ENCODE measurements at regions not wholly inside any gene's neighbourhood (a gene's known extent, or its start where the extent isn't known, plus 50 kb on each side); places are given as distances from the start of the nearest gene placed in this dataset.
A peak's percentile ranks its signal among the peaks of the same experiment; 100 is the strongest.

DNA sequence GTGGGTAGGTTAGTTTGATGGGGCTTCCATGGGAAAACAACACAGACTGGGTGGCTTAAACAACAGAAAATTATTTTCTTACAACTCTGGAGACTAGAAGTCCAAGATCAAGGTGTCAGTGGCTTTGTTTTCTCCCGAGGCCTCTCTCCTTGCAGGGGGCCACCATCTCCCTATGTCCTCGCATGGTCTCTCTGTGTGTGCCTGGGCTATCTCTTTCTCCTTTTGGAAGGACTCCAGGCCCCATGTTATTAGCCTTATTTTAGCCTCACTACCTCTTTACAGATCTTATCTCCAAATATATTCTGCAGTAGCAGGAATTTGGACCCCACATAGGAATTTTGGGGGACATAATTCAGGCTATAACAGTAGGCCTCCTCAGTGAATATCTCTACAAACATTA lies 372.7 kb upstream of the FAT3 start:
- Histone ChIP-seq H3K4me1 (ENCODE audit: low read length) (peaks cover 14% of the 10 kb centered on the region), H3K4me2 (ENCODE audit: low read length) (peak overlapping the region; percentile 7; the same call in 1 of the 2 replicates), H3K4me3 (ENCODE audit: low read length) (no peak overlapping the region), H3K9me3 (ENCODE audit: insufficient read depth, low read length) (no peaks in the 10 kb centered on the region), H3K36me3 (replicated peaks; ENCODE audit: low read depth, low read length) (no peaks in the 10 kb centered on the region), H4K20me1 (ENCODE audit: insufficient read depth, low read length) (no peaks in the 10 kb centered on the region), H3K27me3 (ENCODE audit: low read depth, low read length) (no peaks in the 10 kb centered on the region), H3K9ac (ENCODE audit: low read length) (no peak overlapping the region), H3K27ac (ENCODE audit: low read length) (no peak overlapping the region), H2AFZ (ENCODE audit: low read depth, low read length) (peak overlapping the region; percentile 18; the same call in 1 of the 2 replicates), H3K79me2 (ENCODE audit: low read length) (no peaks in the 10 kb centered on the region)
- TF ChIP-seq EZH2phosphoT487 (IDR thresholded peaks at IDR 0.05; ENCODE audit: low read depth) = no peak
- TF ChIP-seq, protein P1, sequence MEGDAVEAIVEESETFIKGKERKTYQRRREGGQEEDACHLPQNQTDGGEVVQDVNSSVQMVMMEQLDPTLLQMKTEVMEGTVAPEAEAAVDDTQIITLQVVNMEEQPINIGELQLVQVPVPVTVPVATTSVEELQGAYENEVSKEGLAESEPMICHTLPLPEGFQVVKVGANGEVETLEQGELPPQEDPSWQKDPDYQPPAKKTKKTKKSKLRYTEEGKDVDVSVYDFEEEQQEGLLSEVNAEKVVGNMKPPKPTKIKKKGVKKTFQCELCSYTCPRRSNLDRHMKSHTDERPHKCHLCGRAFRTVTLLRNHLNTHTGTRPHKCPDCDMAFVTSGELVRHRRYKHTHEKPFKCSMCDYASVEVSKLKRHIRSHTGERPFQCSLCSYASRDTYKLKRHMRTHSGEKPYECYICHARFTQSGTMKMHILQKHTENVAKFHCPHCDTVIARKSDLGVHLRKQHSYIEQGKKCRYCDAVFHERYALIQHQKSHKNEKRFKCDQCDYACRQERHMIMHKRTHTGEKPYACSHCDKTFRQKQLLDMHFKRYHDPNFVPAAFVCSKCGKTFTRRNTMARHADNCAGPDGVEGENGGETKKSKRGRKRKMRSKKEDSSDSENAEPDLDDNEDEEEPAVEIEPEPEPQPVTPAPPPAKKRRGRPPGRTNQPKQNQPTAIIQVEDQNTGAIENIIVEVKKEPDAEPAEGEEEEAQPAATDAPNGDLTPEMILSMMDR (IDR thresholded peaks at IDR 0.05; ENCODE audit: low read depth, low read length) = no peak

DNA sequence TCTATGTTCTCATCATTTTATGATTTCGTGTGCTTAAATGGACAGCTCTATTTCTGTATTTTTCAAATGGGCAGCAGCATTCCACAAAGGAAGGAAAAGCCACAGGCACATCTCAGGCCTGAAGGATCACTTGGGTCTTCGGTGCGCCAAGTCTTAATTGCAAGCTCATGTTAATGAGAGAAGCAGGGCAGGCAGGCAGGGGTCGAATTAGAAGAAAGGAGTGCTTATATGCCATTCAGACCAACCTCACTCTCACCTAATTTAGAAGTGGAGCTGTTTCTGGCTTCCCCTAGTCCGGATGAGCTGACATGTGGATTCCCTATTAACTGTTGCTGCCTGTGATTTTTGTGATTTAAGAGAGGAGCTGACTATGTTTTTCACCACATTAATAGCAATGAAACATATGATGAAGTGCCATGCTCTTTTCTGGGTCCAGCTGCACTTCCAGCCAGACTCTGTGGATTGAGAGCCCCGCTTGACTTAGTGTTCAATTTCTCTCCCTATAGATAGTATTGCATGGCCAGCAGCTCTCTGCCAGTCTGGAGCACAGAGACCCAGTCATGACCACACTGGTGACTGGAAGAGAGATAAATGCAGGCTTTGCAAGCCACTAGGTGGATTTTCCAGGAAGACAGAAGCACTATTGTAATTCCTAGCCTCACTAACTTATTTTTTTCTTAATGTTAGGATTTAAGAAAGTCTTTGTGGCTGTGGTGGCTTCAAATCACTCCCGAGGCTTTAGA lies 373.9 kb upstream of the FAT3 start:
- no peak overlapping the region for H3K9ac ChIP-seq (ENCODE audit: low read length)
- H3K4me3 ChIP-seq (ENCODE audit: low read length) = no peak overlapping the region
- no peak overlapping the region for H3K27ac ChIP-seq (ENCODE audit: low read length)
- TF ChIP-seq, protein P1 (IDR thresholded peaks at IDR 0.05; ENCODE audit: low read depth, low read length) = no peak
- TF ChIP-seq EZH2phosphoT487 (IDR thresholded peaks at IDR 0.05; ENCODE audit: low read depth) = no peak
- H3K36me3 ChIP-seq (replicated peaks; ENCODE audit: low read depth, low read length) = no peaks in the 10 kb centered on the region
- H3K27me3 ChIP-seq (ENCODE audit: low read depth, low read length) = no peaks in the 10 kb centered on the region
- H3K4me2 ChIP-seq (ENCODE audit: low read length) = peak overlapping the region; percentile 7; the same call in 1 of the 2 replicates
- peak overlapping the region; percentile 39; the same call in 1 of the 2 replicates for H2AFZ ChIP-seq (ENCODE audit: low read depth, low read length)
- H4K20me1 ChIP-seq (ENCODE audit: insufficient read depth, low read length) = no peaks in the 10 kb centered on the region
- H3K4me1 ChIP-seq (ENCODE audit: low read length) = peaks cover 14% of the 10 kb centered on the region
- no peaks in the 10 kb centered on the region for H3K79me2 ChIP-seq (ENCODE audit: low read length)
- H3K9me3 ChIP-seq (ENCODE audit: insufficient read depth, low read length) = no peaks in the 10 kb centered on the region

DNA sequence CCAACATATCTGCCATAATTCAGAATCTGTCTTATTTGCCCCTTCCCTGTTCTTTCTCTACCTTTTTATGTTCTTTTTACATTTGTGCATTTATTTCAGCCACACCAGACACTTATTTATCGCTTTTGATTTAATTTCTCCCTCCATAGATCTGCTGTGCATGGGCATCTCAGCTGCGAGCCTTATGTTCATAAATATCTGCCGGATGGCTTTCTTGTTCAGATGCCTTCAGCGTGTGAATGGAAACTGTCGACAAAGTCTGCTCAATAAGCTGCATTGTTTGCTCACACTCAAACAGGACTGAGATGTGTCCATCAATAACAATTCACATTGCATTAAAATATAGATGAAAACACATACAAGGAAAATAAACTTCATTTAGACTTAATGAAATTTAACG lies 374.6 kb upstream of the FAT3 start:
- H3K4me2 ChIP-seq (ENCODE audit: low read length) = no peak overlapping the region
- no peak overlapping the region for H3K9ac ChIP-seq (ENCODE audit: low read length)
- H3K79me2 ChIP-seq (ENCODE audit: low read length) = no peaks in the 10 kb centered on the region
- TF ChIP-seq, protein P1 (IDR thresholded peaks at IDR 0.05; ENCODE audit: low read depth, low read length) = no peak
- no peak for TF ChIP-seq EZH2phosphoT487 (IDR thresholded peaks at IDR 0.05; ENCODE audit: low read depth)
- peaks cover 14% of the 10 kb centered on the region for H3K4me1 ChIP-seq (ENCODE audit: low read length)
- H2AFZ ChIP-seq (ENCODE audit: low read depth, low read length) = no peak overlapping the region
- no peak overlapping the region for H3K27ac ChIP-seq (ENCODE audit: low read length)
- H3K36me3 ChIP-seq (replicated peaks; ENCODE audit: low read depth, low read length) = no peaks in the 10 kb centered on the region
- H3K9me3 ChIP-seq (ENCODE audit: insufficient read depth, low read length) = no peaks in the 10 kb centered on the region
- H3K4me3 ChIP-seq (ENCODE audit: low read length) = no peak overlapping the region
- H3K27me3 ChIP-seq (ENCODE audit: low read depth, low read length) = no peaks in the 10 kb centered on the region
- no peaks in the 10 kb centered on the region for H4K20me1 ChIP-seq (ENCODE audit: insufficient read depth, low read length)

DNA sequence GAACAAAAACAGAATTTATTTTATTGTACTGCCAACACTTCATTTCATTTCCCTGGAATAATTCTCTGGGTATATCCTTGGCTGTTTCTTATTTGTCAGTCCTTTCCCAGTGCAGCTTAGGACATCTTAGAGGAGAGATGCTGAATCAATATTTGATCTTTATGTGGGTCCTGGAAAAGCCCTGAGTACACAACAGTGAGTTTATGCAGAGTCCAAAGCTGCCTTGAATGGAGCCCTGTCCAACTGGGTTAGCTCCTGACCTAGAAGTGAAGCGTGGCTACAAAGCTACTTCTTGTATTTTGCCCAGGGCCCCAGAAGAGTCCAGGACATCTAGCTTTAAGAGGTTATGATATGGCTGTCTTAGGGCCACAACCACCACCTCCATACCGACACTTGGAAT lies 378.0 kb upstream of the FAT3 start:
- H3K4me3 ChIP-seq (ENCODE audit: low read length) = no peak overlapping the region
- no peak overlapping the region for H3K9ac ChIP-seq (ENCODE audit: low read length)
- H3K4me2 ChIP-seq (ENCODE audit: low read length) = no peak overlapping the region
- H3K79me2 ChIP-seq (ENCODE audit: low read length) = no peaks in the 10 kb centered on the region
- no peak overlapping the region for H3K27ac ChIP-seq (ENCODE audit: low read length)
- H3K4me1 ChIP-seq (ENCODE audit: low read length) = peaks cover 10% of the 10 kb centered on the region
- no peak overlapping the region for H2AFZ ChIP-seq (ENCODE audit: low read depth, low read length)
- H3K9me3 ChIP-seq (ENCODE audit: insufficient read depth, low read length) = no peaks in the 10 kb centered on the region
- H3K36me3 ChIP-seq (replicated peaks; ENCODE audit: low read depth, low read length) = no peaks in the 10 kb centered on the region
- H3K27me3 ChIP-seq (ENCODE audit: low read depth, low read length) = no peaks in the 10 kb centered on the region
- TF ChIP-seq EZH2phosphoT487 (IDR thresholded peaks at IDR 0.05; ENCODE audit: low read depth) = no peak
- TF ChIP-seq, protein P1 (IDR thresholded peaks at IDR 0.05; ENCODE audit: low read depth, low read length) = no peak
- H4K20me1 ChIP-seq (ENCODE audit: insufficient read depth, low read length) = no peaks in the 10 kb centered on the region
